Mesothelial cell of epicardium (in vitro differentiated cells): ENCODE measurements at regions not wholly inside any gene's neighbourhood (a gene's known extent, or its start where the extent isn't known, plus 50 kb on each side); places are given as distances from the start of the nearest gene placed in this dataset.

ENCODE experiments used
- DNase-seq, 2 experiments: peaks; one replicate each; pipeline ENCODE4 v3.0.0; 2021; ENCODE audit warnings: low spot score in 2 of 2; ENCODE audit not compliant: unreplicated experiment in 2 of 2
- H3K27ac Mint-ChIP-seq: 2 replicates; pipeline ENCODE4 v1.8.0; 2021; ENCODE audit warnings: mixed read lengths
- H3K27me3 Mint-ChIP-seq: 2 replicates; pipeline ENCODE4 v1.8.0; 2021; ENCODE audit warnings: low read depth, mixed read lengths
- H3K36me3 Mint-ChIP-seq: 2 replicates; pipeline ENCODE4 v1.8.0; 2021; ENCODE audit warnings: mixed read lengths
- H3K4me1 Mint-ChIP-seq: 2 replicates; pipeline ENCODE4 v1.8.0; 2021; ENCODE audit warnings: mixed read lengths
- H3K4me3 Mint-ChIP-seq: 2 replicates; pipeline ENCODE4 v1.8.0; 2021; ENCODE audit warnings: mild to moderate bottlenecking, moderate library complexity, mixed read lengths
- H3K9me3 Mint-ChIP-seq: 2 replicates; pipeline ENCODE4 v1.8.0; 2021; ENCODE audit warnings: mixed read lengths
- CTCF ChIP-seq: fragments of 200-600 bp; sonication (generic); IDR thresholded peaks from one replicate; pipeline ENCODE4 v1.5.0; 2021; ENCODE audit warnings: antibody characterized with exemption; ENCODE audit not compliant: unreplicated experiment

- Mint-ChIP-seq H3K27ac (no peak overlapping the region), H3K36me3 (no peaks in the 10 kb centered on the region)
- DNase-seq = no peak
Observed at GRCh38 chr2:105635564-105635963, 109.1 kb upstream of the NCK2 start.

DNA sequence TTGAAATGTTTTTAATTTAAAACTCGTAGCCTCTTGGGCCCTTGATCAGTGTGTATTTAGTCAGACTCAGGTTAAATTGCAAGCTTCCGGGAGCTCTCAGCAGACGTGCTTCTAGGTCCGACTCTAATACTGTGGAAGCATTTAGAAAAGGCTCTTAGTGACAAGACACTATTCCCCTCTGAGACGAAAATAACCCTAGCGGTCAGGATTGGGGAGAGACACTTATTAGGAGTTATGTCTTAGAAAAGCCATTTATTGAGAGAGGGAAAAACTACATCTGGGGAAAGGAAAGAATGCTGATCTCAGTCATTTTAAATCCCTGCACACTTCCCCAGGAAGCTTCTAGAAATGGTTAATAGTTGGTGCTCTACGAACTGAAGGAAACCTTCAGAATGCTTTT, 110.5 kb upstream of the NCK2 start:
- peaks cover 29% of the 10 kb centered on the region for H3K27me3 Mint-ChIP-seq
- DNase-seq = no peak
- TF ChIP-seq CTCF = no peak

More at GRCh38 chr2:105635564-105635963, 109.1 kb upstream of the NCK2 start:
- Mint-ChIP-seq H3K4me3 (no peak overlapping the region), H3K4me1 (peaks cover 2% of the 10 kb centered on the region), H3K9me3 (no peaks in the 10 kb centered on the region), H3K27me3 (peaks cover 23% of the 10 kb centered on the region)
- TF ChIP-seq CTCF = no peak

GRCh38 chr2:105631922-105632321, 112.8 kb upstream of the NCK2 start:
- Mint-ChIP-seq H3K27me3 (peaks cover 46% of the 10 kb centered on the region), H3K36me3 (no peaks in the 10 kb centered on the region), H3K4me3 (no peak overlapping the region), H3K4me1 (peaks cover 2% of the 10 kb centered on the region), H3K9me3 (peaks cover 4% of the 10 kb centered on the region), H3K27ac (no peak overlapping the region)
- DNase-seq = no peak
- TF ChIP-seq CTCF = no peak

More for the DNA sequence above, 110.5 kb upstream of the NCK2 start:
- Mint-ChIP-seq H3K4me1 (peaks cover 2% of the 10 kb centered on the region), H3K36me3 (no peaks in the 10 kb centered on the region), H3K4me3 (no peak overlapping the region), H3K27ac (no peak overlapping the region), H3K9me3 (no peaks in the 10 kb centered on the region)

DNA sequence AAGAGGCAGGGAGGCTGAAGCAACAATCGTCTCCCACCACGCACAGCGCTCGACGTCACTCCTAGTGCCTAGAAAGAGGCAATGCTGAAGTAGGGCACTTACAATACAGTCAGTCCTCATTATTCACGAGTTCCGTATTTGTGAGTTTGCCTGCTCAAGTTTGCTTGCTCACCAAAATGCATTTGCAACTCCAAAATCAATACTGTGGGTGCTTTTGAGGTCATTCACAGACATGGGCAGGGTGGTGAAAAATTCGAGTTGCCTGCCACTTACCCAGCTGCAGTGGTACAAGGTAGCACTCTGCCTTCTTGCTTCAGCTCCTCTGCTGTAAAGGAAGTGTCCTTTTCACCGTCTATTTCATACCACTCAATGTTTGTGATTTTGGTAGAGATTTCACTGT, 113.7 kb upstream of the NCK2 start:
- Mint-ChIP-seq H3K9me3 (peaks cover 4% of the 10 kb centered on the region), H3K27me3 (peaks cover 48% of the 10 kb centered on the region)
- no peak for DNase-seq

GRCh38 chr2:105629634-105630033, 115.1 kb upstream of the NCK2 start:
- TF ChIP-seq CTCF = no peak
- Mint-ChIP-seq H3K27me3 (peaks cover 56% of the 10 kb centered on the region), H3K36me3 (no peaks in the 10 kb centered on the region), H3K9me3 (peaks cover 7% of the 10 kb centered on the region), H3K4me1 (peaks cover 2% of the 10 kb centered on the region), H3K27ac (no peak overlapping the region), H3K4me3 (no peak overlapping the region)
- no peak for DNase-seq

More for the DNA sequence above, 113.7 kb upstream of the NCK2 start:
- H3K27ac Mint-ChIP-seq = no peak overlapping the region
- peaks cover 2% of the 10 kb centered on the region for H3K4me1 Mint-ChIP-seq
- H3K4me3 Mint-ChIP-seq = no peak overlapping the region
- H3K36me3 Mint-ChIP-seq = no peaks in the 10 kb centered on the region
- TF ChIP-seq CTCF = no peak

GRCh38 chr2:105627534-105627933, 117.2 kb upstream of the NCK2 start:
- Mint-ChIP-seq H3K36me3 (no peaks in the 10 kb centered on the region), H3K4me1 (no peaks in the 10 kb centered on the region), H3K27ac (no peak overlapping the region), H3K27me3 (peaks cover 56% of the 10 kb centered on the region), H3K4me3 (no peak overlapping the region), H3K9me3 (peaks cover 8% of the 10 kb centered on the region)
- DNase-seq = no peak
- no peak for TF ChIP-seq CTCF
